ENCODE measurements at regions not wholly inside any gene's neighbourhood (a gene's known extent, or its start where the extent isn't known, plus 50 kb on each side); places are given as distances from the start of the nearest gene placed in this dataset.
"Not testable (repeated sequence)": the region's sequence is repeated elsewhere in the genome, so short reads cannot be mapped to it uniquely, and the experiment has no call there.

DNA sequence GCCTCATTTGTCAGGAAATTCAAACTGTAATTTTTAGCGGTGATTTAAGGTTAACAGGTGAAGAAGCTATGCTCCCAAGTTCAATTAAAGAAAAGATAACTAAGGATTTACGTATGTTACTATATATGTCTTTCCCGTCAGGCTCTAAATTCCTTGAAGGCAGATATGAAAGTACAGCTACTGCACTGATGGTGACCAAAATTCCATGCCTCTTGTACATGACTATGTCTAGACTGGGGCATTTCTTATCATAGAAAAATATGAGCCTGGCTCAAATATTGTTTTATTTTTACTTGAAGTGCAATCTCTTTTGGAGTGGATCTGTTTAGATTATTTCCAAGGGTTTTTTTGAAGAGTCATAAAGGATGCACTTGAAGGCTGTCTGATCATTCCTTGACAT lies 647.1 kb upstream of the KCNMB2 start:
- H3K4me1 ChIP-seq (ENCODE audit: low read depth) = no peaks in the 10 kb centered on the region
- DNase-seq (ENCODE audit: low read depth in 1 of 2, low spot score in 1 of 2) = no peak
- H3K4me3 ChIP-seq = no peak overlapping the region
- no peaks in the 10 kb centered on the region for H3K36me3 ChIP-seq
- TF ChIP-seq CTCF (IDR thresholded peaks at IDR 0.05; ENCODE audit: low read depth, low read length) = no peak
- no peak overlapping the region for H3K27ac ChIP-seq
- no peaks in the 10 kb centered on the region for H3K27me3 ChIP-seq
- no peaks in the 10 kb centered on the region for H3K9me3 ChIP-seq (ENCODE audit: low read depth)

GRCh38 chr3:177889652-177890358 lies 646.4 kb upstream of the KCNMB2 start:
- H3K4me1 ChIP-seq (ENCODE audit: low read depth) = no peaks in the 10 kb centered on the region
- no peaks in the 10 kb centered on the region for H3K27me3 ChIP-seq
- no peaks in the 10 kb centered on the region for H3K36me3 ChIP-seq
- no peak overlapping the region for H3K27ac ChIP-seq
- no peak for TF ChIP-seq CTCF (IDR thresholded peaks at IDR 0.05; ENCODE audit: low read depth, low read length)
- H3K9me3 ChIP-seq (ENCODE audit: low read depth) = no peaks in the 10 kb centered on the region
- no peak overlapping the region for H3K4me3 ChIP-seq
- DNase-seq (ENCODE audit: low read depth in 1 of 2, low spot score in 1 of 2) = no peak

DNA sequence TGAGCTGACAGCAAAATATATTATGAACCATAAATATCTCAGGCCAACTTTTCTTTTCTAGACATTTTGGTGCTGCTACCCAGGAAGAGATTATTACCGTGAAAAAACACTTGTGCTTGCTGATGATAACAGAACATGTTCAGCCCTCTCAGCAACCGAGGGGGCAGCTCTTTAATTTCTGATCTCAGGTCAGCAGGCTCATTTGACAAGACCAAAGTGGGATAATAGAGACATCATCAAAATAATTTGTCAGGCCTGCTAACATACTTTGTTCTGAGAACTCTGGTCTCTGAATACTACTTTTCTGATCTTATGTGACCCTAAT lies 645.9 kb upstream of the KCNMB2 start:
- Histone ChIP-seq H3K4me1 (ENCODE audit: low read depth) (no peaks in the 10 kb centered on the region), H3K9me3 (ENCODE audit: low read depth) (no peaks in the 10 kb centered on the region), H3K36me3 (no peaks in the 10 kb centered on the region), H3K27me3 (no peaks in the 10 kb centered on the region), H3K4me3 (no peak overlapping the region), H3K27ac (no peak overlapping the region)
- DNase-seq (ENCODE audit: low read depth in 1 of 2, low spot score in 1 of 2) = no peak
- no peak for TF ChIP-seq CTCF (IDR thresholded peaks at IDR 0.05; ENCODE audit: low read depth, low read length)

GRCh38 chr3:177891569-177891968 lies 644.7 kb upstream of the KCNMB2 start:
- DNase-seq (ENCODE audit: low read depth in 1 of 2, low spot score in 1 of 2); H3K4me3 ChIP-seq; H3K27me3 ChIP-seq; H3K9me3 ChIP-seq (ENCODE audit: low read depth); H3K36me3 ChIP-seq; H3K4me1 ChIP-seq (ENCODE audit: low read depth); H3K27ac ChIP-seq: not testable (repeated sequence)

DNA sequence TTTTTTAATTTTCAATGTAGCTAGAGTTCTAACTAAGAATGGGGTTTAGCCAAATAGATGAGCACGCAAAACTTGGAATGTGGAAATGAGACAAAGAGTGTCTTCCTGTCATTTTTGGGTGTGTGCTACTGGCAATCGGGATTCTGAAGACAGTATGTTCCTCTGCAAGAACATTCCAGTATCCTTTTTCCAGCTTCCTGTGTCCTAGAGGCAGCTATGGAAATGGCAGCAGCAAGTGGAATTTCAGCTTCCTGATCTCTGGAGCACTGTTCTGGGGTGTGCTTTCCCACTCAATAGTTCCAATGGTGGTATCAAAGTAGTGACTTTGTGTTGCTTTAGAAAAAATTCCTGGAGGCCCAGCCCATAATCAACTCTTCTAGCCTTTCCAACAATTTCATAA lies 642.9 kb upstream of the KCNMB2 start:
- no peak overlapping the region for H3K4me3 ChIP-seq
- H3K9me3 ChIP-seq (ENCODE audit: low read depth) = no peaks in the 10 kb centered on the region
- H3K36me3 ChIP-seq = no peaks in the 10 kb centered on the region
- no peaks in the 10 kb centered on the region for H3K4me1 ChIP-seq (ENCODE audit: low read depth)
- no peak for TF ChIP-seq CTCF (IDR thresholded peaks at IDR 0.05; ENCODE audit: low read depth, low read length)
- H3K27ac ChIP-seq = no peak overlapping the region
- no peak for DNase-seq (ENCODE audit: low read depth in 1 of 2, low spot score in 1 of 2)
- H3K27me3 ChIP-seq = no peaks in the 10 kb centered on the region

DNA sequence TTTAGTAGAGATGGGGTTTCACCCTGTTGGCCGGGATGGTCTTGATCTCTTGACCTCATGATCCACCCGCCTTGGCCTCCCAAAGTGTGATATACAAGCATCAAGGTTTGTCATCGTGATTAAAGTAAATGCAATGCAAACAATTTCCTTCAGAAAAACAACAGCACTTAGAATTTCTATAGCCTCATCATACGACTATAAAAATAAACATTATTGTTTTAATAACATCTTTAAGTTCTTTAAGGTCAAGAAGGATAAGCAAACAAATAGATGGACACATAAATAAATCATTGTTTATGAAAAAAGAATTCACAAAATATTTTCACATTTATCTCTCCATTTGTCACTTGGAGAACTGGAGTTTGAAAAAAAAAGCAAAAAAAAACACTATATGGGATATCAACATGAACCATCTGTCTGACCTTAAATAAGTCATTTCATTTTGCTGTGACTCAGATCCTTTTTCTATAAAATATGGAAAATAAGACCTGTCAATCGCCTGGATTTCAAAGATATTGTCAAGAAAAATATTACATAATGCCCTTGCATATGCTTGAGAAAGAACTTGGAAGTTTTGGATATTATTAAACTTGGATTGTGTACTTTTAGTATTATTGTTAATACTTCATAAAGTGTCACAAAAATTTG lies 642.0 kb upstream of the KCNMB2 start:
- TF ChIP-seq CTCF (IDR thresholded peaks at IDR 0.05; ENCODE audit: low read depth, low read length) = no peak
- Histone ChIP-seq H3K4me1 (ENCODE audit: low read depth) (no peaks in the 10 kb centered on the region), H3K36me3 (no peaks in the 10 kb centered on the region)

More for the DNA sequence above, 642.0 kb upstream of the KCNMB2 start:
- H3K4me3 ChIP-seq = no peak overlapping the region
- H3K9me3 ChIP-seq (ENCODE audit: low read depth) = no peaks in the 10 kb centered on the region
- H3K27me3 ChIP-seq = no peaks in the 10 kb centered on the region
- no peak for DNase-seq (ENCODE audit: low read depth in 1 of 2, low spot score in 1 of 2)
- no peak overlapping the region for H3K27ac ChIP-seq
